Epithelial cell of proximal tubule (primary cell): ENCODE measurements at regions not wholly inside any gene's neighbourhood (a gene's known extent, or its start where the extent isn't known, plus 50 kb on each side); places are given as distances from the start of the nearest gene placed in this dataset.

Source experiments
- DNase-seq: peaks from one replicate; pipeline ENCODE4 v3.0.0-alpha.2; 2011; ENCODE audit warnings: low read depth
- H3K4me3 ChIP-seq: 2 replicates; pipeline ENCODE4 v1.5.1; 2011; ENCODE audit warnings: low read depth, mild to moderate bottlenecking, low read length
- CTCF ChIP-seq: conservative IDR thresholded peaks from 2 replicates; pipeline ENCODE4 v1.5.1; 2012; ENCODE audit warnings: low read depth, mild to moderate bottlenecking, low read length

DNA sequence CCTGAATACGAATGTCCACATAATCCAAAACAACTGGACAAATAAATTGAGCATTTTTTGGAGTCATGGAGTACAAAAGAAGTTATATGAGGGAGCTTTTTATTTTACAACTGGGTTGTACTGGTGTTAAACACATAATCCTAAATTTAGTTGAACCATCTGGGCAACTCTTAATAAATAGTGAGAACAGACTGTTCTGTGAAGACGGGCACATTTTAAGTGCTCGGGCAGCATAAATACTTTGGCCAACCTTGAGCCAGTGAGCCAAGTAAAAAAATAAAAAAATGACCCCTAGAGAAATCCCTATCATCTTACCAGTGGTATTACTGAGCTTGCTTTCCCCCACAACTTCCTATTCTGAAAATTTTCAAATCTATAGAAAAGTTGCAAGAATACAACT lies 50.9 kb upstream of the PSME4 start:
- no peak for TF ChIP-seq CTCF
- no peak for DNase-seq
- H3K4me3 ChIP-seq = no peak overlapping the region

DNA sequence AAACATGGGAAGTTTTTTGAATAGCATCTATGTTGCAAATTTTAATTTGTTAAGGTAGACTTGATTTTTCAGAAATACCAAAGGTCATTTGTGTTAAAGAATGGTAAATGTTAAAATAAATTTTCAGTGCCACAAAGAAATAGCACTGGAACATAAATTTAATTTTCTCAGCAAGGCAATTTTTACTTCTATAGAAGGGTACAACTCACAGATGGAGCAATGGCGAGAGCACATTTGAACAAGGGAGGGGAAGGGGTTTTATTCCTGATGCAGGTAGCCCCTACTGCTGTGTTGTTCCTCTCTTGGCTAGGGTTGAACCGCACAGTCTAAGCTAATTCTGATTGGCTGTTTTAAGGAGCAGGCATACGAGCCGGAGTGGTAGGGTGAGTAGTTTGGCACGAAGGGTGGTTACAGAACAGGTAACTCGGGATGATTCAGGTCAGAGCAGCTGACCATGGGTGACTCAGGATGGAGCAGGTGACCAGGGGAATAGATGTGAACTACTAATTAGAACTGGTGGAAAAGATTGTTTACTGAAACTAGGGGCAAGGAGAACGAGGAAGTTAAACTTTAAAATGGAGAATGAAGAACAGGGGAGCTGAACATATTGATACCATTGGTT lies 50.1 kb upstream of the PSME4 start:
- DNase-seq = no peak
- TF ChIP-seq CTCF = no peak
- H3K4me3 ChIP-seq = no peak overlapping the region
